CD4-positive, alpha-beta T cell treated with Interferon alpha-2 for 1 hour (primary cell): ENCODE measurements at regions not wholly inside any gene's neighbourhood (a gene's known extent, or its start where the extent isn't known, plus 50 kb on each side); places are given as distances from the start of the nearest gene placed in this dataset.
"Not testable (repeated sequence)": the region's sequence is repeated elsewhere in the genome, so short reads cannot be mapped to it uniquely, and the experiment has no call there.

ENCODE experiments used
- DNase-seq, 2 donors: peaks; one replicate each; pipeline ENCODE4 v3.0.0-alpha.2; 2020 to 2022

DNA sequence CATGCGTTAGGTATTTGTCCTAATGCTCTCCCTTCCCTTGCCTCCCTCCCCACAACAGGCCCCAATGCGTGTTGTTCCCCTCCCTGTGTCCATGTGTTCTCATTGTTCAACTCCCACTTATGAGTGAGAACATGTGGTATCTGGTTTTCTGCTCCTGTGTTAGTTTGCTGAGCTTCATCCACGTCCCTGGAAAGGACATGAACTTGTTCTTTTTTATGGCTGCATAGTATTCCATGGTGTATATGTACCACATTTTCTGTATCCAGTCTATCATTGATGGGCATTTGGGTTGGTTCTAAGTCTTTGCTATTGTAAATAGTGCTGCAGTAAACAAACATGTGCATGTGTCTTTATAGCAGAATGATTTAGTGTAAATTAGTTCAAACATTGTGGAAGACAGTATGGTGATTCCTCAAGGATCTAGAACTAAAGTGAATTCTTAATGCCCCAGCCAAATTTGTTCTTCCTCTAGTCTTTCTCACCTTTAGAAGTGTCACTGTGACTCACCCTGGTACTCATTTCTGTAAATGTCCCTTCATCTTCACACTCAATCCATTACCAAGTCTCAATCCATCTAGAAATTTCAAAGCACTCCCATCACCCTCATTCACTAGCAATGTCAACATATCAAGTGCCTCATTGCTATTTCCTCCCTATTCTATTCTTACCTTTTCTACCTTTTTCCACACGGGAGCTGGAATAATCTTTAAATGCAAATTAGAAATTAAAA lies 123.9 kb downstream of the MREG start:
- not testable (repeated sequence) for DNase-seq

DNA sequence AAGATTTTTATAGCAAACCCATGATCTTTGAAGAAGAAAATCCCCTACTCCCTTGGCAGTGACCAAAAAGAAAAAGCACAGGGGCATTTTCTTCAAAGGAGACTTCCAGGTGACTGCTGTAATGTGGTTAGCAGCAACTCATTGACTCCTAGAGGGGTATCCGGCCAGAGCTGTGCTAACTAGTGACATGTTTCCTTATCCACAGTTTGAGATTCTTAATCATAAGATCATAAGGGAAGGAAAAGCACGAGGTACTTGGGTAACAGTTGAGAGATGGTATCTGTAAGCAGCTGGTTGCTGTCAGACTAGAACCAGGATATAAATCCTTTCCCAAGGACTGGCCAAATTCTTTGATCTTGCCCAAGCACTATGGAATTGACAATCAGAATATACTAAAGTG lies 124.7 kb downstream of the MREG start:
- no peak for DNase-seq

DNA sequence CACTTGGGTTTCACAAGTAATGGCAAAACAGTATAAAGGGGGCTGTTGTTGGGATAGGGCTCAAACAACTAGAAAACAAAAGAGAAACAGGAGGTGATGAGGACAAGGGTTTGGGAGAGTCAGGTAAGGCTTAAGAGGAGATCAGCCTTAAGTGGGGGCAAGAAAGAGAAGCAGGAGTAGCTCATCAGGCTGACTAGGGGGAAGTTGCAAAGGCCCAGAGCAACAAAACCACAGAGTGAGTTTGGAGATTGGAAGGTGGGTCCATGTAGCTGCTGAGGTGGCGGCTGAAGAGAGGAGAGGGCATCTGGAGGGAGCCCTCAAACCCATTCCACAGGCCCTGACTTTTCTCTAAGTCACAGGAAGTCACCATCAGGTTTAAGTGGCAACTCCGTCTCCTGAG lies 126.0 kb downstream of the MREG start:
- DNase-seq = no peak

DNA sequence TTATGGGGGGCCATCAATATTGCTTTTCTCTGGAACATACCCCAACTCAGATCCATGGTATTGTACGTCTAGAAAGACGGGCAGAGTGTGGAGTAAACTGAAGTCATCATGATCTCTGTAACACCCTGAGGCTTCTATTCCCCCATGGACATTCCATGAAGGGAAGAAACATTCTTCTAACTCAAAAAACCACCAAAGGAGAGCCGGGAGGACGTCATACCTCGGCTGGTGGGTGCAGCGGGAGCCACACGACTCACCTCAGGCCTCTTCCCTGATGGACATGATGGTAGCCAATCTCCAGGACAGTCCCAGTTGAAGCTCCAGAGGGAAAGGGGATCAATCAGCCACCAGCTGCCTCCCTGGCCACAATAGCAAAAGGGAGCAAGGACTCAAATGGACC lies 127.3 kb downstream of the MREG start:
- DNase-seq = no peak

DNA sequence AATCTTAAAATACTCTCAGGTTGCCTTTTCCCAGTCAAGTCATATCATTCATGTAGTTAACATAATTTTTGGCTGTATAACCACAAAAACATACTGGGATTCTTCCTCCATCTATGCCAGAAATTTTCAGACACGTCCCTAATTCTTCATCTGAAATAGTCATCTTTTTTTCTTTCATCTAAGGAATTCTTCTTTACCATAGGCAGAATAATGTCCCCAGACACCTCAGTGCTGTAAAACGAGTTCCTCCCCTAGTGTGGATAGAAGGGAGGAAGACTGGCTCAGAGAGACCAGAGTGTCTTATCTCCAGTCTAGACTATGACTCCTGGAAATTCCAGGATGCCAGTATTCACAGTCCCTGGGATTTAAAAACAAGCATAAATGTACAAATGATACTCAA lies 127.8 kb downstream of the MREG start:
- no peak for DNase-seq

DNA sequence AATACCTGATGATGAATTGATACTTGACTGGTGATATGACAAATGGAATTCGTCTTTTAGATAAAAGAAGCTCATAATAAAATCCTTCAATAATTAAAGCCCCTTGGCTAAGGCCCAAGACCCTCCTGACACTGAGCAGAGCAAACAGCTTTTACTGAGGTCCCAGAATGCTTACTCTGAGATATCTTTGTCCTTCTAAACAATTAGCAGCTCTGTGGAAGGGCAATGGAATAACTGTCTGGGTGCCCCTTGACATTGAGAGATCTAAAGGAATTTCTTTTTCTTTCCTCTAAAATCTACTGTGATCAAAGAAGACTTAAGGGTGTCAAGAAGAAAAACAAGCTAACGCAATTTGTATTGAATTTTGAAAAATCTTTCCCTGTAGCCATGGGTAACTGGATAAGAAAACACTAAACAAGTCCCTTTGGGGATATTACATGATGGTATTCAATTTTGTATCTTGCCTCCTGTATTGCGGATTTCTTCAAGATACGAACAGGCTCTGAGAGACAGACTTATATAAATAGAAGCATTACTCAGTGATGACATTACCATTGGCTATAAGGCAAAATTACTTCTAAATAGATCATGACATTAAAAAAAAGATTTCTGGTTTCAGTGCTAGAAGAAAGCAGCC lies 128.8 kb downstream of the MREG start:
- no peak for DNase-seq

DNA sequence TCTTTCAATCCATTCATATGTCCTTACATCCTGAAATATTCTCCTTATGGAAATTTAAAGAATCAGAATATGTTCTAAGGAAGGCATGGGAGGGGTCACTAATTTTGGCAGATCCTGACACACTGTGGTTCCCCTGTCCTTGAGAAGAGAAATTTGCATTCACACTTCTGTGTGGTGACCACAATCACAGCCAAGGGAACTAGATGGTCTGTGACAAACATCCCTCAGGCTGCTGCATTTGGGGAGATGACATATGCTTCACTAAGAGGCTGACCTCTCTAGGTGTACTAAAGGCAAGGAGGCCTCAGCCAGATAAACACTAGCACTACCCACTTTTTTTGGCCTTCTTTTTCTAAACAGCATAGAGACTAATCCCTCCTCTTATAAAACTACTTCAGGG lies 129.6 kb downstream of the MREG start:
- no peak for DNase-seq

DNA sequence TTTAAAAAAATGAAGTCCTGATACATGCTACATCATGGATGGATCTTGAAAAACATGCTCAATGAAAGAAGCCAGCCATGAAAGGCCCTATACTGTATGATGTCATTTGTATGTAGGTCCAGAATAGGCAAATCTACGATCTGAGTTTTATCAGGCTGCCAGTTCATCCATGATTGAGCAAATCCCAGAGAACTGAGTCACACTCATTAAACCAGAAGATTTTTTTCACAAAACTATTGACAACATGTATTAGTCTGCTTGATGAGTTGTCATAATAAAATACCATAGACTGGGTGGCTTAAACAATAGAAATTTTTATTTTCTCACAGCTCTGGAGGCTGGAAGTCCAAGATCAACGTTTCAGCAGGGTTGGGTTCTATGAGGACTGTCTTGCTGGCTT lies 130.7 kb downstream of the MREG start:
- DNase-seq = no peak

DNA sequence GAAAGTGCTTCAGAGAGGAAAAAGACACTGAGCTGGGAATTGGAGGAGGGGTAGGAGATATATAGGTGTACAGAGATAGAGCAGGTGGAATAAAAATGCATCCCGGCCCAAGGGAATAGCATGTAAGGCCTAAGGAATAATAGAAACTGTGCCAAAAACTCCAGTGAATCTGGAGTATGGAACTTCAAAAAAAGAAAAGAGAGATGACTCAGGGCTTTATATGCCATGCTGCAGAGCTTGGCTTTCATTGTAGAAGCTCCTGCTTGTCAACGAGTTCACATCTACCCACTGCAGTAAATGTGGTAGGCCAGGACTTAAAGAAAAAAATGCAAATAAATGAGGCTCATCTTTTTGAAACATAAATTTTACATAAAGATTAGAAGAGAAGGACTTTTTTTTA lies 131.8 kb downstream of the MREG start:
- DNase-seq = no peak

DNA sequence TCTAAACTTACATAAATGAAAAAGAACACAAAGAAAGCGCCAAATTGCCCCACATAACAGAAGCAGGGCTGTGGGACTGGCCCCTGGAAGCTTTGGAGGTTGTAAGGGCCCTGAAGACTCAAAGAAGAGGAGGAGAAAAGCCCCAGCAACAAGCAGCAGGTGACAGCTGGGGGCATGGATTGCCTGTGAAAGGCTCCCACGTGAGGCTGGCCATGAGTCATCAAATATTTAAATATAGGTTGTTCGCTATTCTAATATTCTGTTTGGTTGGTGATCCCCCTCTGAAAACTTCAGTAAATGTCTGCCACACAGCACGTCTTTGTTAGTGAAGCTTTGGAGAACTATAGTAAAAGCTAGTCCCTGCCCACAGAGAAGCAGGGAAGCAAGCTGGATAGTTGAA lies 132.4 kb downstream of the MREG start:
- no peak for DNase-seq

DNA sequence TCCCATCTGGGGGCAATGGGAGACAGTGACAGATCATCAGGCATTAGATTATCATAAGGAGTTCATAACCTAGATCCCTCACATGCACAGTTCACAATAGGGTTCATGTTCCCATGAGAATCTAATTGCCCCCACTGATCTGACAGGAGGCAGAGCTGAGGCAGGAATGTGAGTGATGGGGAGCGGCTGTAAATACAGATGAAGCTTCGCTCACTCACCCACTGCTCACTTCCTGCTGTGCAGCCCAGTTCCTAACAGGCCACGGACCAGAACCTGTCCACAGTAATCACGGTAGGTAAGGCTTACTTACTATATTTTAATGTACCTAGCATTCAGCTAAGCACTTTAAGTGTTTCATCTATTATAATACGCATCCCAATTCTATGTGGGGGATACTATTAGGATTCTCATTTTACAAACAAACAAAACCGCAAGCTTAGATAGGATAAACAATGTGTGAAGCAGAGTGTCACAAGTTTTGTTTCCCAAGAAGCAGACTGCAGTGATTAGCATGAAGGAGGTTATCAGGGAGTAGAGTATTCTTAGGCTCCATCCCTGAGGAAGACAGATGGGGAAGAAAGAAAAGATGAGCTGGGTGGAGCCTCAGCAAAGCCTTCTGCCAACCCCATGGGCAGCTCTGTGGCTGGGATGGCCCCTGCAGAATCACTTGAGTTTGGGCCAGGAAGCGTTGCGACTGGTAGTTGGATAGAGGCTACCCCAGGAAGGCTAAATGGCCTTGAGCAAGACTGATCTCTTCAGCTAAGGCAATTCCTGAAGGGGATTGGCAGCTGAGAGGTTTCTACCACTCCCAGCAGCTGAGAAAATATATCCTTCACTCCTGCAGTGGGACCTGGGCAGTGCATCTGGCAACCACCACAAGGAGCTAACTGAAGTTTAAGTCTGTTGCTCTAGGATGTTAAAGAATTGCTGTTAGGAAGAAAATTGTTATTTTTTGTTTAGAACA lies 133.1 kb downstream of the MREG start:
- DNase-seq = no peak

DNA sequence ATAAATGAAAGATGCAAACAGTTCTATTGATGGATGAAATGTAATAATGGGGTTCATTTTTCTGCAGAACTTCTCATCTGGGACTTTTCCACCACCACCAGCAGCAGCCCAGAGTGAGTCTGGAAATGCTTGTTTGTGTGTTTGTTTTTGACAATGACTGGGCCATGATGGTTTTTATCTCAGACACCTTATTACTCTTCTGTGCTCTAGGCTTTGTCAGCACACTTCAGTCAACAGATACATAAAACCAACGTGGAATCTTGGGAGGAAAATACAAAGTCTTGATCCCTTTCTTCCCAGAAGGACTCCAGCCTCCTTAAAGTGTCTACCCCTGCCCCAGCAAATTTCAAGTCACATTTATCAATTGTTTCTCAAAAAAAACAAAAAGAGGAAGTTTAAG lies 134.0 kb downstream of the MREG start:
- no peak for DNase-seq

DNA sequence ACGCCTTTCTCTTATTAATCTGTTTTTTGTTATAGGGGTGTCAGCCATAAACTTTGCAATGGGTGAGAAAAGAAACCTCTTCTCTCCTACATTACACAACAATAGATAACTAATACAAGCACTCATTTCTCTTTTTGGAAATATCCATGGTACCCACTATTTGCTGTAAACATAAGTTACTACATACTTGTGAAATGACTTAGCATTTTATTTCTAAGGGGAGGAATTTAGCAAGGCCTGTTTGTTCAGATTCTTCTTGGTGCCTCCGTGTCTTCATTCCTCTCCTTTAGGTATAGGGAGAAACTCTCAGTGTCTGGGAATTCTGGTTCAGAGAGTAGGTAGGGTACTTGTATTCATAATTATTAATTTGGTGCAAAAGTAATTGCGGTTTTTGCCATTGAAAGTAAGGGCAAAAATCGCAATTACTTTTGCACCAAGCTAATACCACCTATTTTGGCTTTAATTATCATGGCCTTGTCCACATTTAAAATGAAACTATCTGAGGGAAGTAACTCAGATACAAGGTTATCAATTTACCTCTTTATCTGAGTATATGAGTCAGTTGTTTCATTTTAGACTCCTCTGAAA lies 134.8 kb downstream of the MREG start:
- no peak for DNase-seq

DNA sequence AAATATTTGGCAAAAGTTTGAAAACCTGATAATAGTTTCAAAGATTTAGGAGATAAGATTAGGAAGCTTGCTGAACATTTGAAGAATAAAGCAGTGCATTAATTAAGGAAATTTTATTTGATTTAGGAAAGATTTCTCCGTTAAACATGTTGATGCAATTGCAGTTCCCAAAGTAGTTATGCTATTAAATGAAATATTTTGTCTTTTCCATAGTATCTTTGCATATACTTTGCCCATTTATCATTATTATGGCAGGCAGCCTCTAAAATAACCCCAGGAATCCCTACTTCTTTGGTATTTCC lies 136.5 kb downstream of the MREG start:
- DNase-seq = no peak

DNA sequence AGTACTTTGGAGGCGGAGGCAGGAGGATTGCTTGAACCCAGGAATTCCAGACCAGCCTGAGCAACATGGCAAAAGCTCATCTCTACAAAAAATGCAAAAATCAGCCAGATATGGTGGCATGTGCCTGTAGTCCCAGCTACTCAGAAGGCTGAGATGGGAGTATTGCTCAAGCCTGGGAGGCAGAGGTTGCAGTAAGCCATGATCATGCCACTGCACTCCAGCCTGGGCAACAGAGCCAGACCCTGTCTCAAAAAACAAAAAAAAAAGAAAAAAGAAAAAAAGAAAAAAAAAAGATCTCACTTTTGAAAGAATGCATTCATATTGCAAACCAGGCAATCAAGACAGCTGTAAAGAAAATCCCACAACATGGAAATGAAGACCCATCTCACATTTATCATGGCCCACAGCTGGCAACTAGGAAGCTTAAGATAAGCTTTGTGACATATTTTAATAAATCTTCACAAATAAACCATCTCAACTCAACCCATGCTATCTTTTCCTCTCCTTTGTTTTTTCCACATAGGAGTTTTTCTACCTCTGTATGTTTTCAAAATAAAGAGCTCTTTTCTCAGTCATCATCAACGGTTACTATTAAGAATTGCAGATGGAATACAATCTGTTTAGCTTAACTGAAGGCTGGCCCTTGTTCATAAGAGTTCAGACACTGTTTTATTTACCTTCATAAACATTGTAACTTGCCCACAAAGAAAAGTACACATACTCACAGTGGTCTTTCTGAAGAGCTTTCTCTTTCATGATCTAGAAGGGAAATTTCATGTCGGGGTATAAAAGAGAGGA lies 137.0 kb downstream of the MREG start:
- no peak for DNase-seq

DNA sequence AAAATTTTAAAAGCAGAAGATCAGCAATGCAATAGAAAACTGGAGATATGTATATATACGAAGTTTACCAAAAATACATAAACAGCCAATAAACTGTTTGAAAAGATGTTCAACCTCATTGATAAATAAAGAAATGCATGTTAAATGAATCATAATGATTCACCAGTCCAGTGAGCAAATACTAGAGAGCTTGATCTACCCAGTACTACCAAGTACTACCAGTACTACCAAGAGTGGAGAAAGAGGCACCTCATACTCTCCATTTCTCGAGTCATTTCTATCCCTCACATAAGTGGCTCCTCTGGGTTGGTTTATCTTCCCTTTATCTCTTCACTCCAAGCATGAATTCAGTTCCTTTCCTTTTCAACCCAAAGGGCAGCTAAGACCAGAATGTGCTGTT lies 138.9 kb downstream of the MREG start:
- no peak for DNase-seq

DNA sequence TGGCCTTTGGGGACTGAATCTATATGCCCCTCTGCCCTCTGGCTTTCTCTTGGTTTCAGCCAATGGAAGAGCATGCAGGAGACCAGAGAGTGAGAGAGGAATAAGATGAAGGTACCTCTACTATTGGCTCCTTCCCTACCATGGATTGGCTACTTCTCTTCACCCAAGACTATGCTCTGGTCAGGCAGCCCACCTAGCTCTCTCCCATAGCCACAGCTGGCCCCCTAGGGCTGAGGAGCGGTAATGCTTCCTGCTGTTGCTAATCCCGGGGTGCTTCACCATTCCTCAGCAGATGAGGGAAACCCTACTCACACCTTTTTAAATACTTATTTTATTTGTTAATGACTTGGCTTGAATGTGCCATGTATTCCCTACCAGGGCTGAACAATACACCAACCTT lies 142.4 kb downstream of the MREG start:
- DNase-seq = no peak

DNA sequence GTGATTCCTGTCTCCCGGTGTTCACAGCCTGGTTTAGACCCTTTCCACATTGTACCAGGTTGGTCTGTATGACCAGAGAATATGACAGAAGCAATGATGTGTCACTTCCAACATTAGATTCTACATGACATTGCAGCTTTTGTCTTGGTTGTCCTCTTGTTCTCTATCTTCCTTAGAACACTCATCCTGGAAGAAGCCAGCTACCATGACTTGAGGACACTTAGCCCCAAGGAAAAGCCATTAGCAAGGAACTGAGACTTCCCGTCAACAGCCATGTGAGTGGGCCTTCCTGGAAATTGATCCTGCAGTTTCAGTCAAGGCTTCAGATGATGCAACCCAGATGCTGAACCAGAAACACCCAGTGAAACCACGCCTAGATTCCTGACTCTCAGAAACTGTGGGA lies 143.3 kb downstream of the MREG start:
- peak in 1 of 2 donors; percentile 22 for DNase-seq

DNA sequence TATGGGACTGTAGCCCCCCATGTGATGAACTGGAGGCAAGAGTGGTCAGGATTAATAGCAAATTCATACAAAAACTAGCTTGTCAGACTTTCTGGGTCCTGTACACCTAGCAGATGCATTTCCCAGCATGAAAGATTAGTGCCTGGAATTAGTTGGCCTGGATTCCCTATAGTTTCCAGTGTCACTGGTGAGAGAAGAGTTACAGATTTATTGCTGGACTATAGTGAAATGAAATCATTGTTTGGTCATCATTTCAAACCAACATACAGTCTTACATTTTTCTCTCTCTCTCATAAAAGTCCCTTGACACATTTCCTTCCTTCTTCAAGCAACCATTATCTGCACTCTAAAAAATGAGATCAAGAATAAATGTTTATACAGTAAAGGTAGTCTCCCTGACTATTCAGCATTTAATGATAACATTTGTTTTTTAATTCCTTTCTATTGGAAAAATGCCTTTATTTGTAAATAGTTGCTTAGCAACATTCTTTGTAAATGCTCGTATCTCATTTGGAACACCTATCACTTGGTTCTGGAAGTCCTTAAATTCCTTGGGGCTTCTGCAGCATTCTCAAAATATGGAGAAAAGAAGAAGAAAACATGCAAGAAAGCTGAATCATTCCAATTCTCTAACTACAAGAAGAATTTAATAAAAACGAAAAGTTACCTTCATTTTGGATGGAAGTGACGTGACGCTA lies 144.4 kb downstream of the MREG start:
- no peak for DNase-seq

DNA sequence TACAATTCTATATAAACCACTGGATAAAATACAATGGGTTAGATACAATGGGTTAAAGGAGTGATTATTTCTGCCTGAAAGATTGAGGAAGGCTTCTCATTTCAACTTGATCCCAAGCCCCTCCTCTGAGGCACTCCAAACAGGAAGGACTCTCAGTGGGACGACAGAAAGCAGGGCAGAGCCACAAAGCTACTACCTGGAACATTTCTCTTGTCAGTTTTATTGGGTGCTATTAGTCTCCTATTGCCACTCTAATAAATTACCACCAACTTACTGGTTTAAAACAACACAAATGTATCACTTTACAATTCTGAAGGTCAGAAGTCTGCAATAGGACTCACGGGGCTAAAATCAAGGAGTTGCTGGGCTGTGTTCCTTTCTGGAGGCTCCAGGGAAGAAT lies 146.7 kb downstream of the MREG start:
- no peak for DNase-seq

DNA sequence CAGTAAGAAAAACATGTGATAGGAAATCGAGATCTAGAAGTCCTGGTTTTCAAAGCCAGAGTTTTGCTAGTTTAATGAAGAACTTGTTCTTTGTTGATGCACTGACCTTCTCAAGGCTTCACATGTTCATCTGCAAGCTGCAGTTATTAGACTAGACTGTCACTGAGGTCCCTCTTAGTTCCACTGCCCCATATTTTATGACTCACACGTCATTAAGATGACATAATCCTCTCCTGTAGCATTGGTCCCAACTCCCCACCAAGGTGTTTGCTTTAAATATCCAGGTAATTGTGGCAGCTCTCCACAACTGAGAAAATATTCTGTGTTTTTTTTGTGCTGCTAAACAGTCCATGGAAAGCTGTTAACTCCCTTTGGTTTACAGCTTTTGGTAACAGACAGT lies 149.7 kb downstream of the MREG start:
- DNase-seq = no peak

DNA sequence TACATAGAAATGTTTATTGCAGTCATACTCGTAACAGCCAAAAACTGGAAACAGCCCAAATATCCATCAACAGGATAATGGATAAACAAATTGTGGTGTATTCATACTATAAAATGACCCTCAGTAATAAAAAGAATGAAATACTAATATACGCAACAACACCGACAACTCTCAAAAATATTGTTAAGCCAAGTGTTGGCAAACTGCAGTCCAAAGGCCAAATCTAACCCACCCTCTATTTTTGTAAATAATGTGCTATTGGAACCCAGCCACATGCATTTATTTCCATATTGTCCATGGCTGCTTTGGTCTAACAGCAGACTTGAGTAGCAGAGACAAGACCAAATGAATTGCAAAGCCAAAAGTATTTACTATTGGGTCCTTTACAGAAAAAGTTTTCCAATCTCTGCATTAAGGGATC lies 151.0 kb downstream of the MREG start:
- no peak for DNase-seq
